Erythroblast (primary cell): ENCODE measurements at regions not wholly inside any gene's neighbourhood (a gene's known extent, or its start where the extent isn't known, plus 50 kb on each side); places are given as distances from the start of the nearest gene placed in this dataset.

Experiments
- DNase-seq, 2 experiments: peaks; one replicate each; lab custom pipeline; 2025; lab: John Stamatoyannopoulos, UW
- GATA1 ChIP-seq: IDR thresholded peaks from 2 replicates; pipeline ENCODE4 v1.6.1; 2011; ENCODE audit warnings: low read depth, mild to moderate bottlenecking, control low read depth, low read length, moderate library complexity
- POLR2A ChIP-seq: IDR thresholded peaks from 2 replicates; pipeline ENCODE4 v1.6.1; 2011; ENCODE audit warnings: mild to moderate bottlenecking, low read length

DNA sequence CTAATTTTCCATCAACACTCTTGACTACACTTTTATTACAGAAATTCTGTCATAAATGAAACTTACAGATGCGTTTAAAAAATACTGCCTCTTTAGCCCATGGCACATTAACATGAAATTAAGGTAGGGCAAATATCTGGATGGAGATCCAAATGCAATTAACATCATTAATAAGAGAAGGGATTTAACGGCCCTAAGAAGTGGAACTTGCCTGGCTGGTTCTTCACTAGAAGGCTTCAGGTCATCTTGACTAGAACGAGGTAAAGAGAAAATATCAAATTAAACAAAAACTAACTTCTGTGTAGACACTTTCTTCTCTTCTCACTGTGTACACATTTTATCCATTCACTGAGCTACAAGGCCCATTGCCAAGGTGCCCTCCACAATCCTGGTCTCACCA is 1093.4 kb downstream of the EFNB2 start:
- no peak for TF ChIP-seq GATA1
- TF ChIP-seq POLR2A, result no peak
- DNase-seq, result no peak

DNA sequence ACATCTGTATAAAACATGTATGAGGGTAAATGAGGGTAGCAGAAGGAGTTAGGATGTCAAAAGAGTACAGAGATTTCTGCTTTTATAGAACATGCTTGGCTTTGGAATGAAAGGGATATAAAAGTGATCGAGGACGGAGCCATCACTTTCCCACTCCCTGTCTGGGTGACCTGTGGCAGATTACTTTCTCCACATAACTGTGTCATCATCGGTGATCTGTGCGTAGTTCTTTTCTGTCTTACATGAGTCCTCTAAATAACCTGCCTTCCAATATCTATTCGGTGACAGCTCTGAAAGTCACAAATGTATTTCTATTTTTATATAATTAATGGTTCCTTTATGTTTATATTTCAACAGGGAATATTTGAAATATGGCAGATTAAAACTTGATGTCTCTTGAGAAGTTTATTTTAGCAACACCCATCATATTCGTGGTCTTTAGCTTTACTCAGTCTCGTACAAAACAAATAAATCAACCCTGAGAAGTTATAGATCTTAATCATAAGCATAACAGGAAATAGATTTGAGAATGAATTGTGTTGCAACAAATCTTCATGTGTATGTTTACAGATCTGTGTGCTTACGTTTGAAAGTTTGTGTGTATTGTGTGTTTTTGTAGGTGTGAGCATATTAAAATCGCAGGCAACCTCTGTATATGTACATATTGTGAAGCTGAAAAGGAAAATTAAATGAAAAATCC is 1094.3 kb downstream of the EFNB2 start:
- no peak for TF ChIP-seq GATA1
- TF ChIP-seq POLR2A, result no peak
- no peak for DNase-seq

DNA sequence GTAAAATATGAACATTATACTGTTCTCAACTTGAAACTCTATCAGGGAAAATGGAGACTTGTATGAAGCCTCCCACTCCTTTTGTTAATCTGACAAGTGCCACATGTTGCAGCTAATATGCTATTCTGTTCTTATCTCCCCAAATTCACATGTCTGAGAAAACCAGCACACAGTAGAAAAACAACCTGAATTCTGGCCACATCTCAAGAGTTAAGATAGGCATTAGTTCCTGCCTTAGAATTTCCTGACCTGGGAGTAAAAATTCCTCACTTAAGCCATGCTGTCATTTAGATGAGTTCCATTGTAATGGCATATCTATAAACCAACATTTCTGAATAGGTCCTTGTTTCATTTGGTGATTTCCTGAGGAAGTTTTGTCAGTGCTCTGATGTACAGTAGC is 1098.5 kb downstream of the EFNB2 start:
- DNase-seq, result peak; percentile 66 to 90
- TF ChIP-seq POLR2A (no peak), GATA1 (no peak)

DNA sequence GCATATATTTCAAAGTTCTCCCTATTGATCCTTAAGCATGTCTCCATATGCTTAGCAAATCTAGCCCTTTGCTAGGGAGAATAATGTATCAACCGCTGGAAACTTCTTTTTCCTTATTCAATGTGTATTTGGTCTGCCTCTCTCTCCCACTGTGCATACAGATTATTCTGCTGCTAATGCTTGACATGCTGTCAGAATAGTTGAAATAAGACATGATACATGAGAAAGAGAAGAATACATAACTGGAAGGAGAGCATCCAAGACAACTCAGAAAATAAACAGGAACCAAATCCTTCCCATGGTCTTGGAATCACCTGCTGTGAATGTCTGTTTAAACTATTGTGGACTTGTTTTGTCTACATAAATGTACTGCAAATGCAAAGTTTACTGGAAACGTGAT is 1103.0 kb downstream of the EFNB2 start:
- DNase-seq, result no peak
- no peak for TF ChIP-seq POLR2A
- TF ChIP-seq GATA1, result no peak

DNA sequence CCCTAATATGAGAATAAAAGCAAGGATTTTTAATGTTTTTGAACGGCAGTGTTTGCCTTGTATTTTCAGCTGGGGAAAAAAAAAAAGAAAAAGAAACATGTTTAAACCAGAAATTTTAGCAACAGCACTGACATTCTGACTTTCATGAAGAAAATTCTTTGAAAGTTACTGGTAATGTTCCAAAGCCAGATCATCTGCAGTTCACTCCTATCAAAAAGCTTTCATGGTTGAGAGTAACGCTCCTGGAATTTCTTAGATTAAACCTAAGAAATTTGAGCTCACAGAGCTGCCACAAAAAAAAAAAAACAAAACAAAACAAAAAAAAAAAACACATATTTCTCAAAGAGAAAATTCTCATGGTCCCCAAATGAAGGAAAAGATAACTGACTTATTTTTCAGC is 1106.7 kb downstream of the EFNB2 start:
- DNase-seq, result no peak

DNA sequence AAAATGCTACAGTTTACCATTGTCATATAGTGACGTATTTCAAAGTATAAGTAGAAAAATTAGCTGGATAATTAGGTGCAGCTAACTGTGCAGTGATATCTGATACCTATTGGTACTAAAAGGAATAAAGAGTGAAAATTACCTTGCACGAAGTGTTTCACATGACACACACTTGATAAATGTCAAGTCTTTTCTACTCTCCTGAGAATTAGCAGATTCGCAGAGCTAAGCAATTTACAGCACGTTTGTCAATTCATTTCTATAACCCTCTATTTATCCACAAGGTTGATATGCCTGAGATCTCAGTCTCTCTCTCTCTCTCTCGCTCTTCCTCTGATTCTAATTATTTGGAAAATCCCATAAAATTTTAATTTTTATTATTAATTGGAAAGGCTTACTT is 1109.0 kb downstream of the EFNB2 start:
- no peak for TF ChIP-seq GATA1
- no peak for TF ChIP-seq POLR2A
- no peak for DNase-seq

More for the DNA sequence above, 1106.7 kb downstream of the EFNB2 start:
- no peak for TF ChIP-seq POLR2A
- no peak for TF ChIP-seq GATA1

DNA sequence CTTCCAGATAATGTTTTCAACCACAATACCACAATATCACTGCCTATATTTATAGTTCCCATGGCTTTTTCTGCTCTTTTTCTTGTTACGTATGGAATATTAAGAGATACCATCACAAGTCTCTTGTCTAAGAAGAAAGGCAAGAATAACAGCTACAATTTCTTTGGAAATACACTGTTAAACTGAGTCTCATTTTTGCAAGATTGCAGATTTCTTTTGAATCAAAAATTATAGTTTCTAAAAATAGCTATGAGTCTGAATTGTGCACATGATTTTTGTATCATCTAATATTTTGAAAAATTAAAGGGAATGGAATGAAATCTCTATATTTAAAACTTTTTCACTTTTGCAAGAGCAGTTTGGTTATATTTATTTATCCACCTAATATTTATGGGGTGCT is 1120.8 kb downstream of the EFNB2 start:
- no peak for DNase-seq
- TF ChIP-seq GATA1, result no peak
- TF ChIP-seq POLR2A, result no peak

DNA sequence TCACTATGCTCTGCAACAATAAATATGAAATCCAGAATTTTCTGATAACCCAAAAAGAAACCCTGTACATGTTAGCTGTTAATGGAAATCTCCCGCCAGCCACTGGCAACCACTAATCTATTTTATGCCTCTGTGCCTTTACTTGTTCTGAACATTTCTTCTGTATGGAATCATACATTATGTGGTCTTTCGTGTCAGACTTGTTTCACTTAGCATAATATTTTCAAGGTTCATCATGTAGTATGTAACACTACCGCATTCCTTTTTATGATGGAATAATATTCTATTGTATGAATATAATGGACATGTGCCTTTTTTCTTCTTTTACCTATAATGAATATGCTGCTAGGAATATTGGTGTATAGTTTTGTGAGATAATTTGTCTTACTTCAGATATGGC is 1123.3 kb downstream of the EFNB2 start:
- no peak for DNase-seq
- TF ChIP-seq GATA1 (no peak), POLR2A (no peak)

DNA sequence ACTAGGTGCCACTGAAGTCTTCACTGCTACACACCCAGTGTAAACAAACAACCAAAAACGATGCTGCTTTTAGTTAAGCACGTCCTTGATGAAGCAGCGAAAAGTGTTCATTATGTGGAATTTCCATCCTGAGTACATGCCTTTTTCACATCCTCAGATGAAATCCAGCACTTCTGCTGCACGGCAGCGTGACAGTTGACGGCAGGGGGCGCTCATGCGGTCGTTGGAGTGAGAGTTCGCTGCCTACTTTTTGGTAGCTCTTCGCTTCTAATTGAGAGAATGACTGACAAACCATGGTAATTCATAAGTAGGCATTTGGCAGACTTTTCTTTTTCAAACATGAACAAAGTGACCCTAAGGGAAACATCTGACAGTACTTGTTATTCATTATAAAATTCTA is 1124.9 kb downstream of the EFNB2 start:
- DNase-seq, result peak; percentile 40 to 46
- TF ChIP-seq POLR2A (no peak), GATA1 (no peak)

DNA sequence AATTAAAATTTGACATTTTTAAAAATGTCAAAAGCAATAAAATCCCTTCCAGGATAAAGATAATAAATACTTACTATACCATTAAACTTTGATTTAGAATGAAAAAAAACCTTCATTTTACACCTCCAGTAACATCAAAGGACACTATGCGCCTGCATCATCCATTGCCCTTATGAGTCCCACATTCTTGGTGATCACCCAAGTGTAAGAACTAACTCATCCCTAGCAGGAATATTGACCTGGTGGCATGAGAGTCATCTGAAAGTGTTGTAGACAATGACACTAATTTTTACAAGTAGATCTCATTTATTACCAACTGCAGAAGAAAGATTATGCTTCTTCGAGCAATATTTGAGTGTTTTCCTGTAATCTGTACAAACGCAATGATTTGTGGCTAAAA is 1128.9 kb downstream of the EFNB2 start:
- no peak for TF ChIP-seq GATA1
- no peak for TF ChIP-seq POLR2A
- no peak for DNase-seq

DNA sequence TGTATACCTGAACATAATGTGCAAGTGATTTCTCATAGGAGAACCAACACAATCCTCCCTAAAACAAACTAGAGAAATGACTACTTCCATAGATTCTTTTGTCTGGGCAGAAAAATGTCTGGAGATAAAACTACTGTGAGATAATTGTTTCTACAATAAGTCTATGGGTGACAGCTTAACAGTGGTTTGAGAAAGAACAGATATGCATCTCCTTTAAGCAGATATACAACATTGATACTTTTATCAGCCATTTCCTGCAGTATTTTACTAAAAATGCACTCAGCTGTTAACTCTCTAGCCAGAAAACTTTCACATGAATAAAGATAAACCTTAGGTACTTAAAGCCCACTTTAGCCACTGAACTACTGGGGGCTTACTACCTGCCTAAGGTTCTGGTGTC is 1132.4 kb downstream of the EFNB2 start:
- TF ChIP-seq GATA1 (no peak), POLR2A (no peak)
- peak in 1 of 2 experiments; percentile 3 for DNase-seq

DNA sequence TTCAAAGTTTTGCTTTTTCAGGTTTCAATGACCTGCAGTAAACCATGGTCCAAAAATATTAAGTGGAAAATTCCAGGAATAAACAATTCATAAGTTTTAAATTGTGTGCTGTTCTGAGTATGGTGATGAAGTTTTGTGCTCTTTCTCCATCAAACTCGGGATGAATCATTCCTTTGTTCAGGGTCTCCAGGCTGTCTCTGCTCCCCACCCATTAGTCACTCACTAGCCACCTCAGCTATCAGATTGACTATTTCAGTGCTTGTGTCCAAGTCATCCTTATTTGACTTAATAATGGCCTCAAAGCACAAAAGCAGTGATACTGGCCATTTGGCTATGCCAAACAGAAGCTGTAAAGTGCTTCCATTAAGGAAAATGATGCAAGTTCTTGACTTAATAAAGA is 1140.4 kb downstream of the EFNB2 start:
- TF ChIP-seq POLR2A (no peak), GATA1 (no peak)
- no peak for DNase-seq

DNA sequence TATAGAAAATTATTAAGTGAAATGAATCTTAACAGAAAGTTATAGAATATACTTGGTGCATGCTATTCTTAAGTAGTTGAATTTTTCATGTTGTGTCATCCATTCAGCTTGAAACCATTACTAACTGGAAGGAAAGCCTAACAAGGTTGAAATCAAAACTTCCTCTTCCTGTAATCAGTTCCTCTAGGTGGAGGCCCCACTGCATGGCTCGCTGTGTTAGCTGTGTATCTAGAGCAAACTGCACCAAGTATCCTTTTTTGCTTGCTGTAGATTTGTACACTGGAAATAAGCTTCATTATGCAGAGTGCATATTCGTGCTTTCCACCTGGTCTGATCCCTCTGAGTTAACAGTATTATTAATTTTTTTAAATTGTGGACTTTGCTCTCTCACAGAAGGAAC is 1146.1 kb downstream of the EFNB2 start:
- TF ChIP-seq GATA1, result no peak
- TF ChIP-seq POLR2A, result no peak
- DNase-seq, result no peak

DNA sequence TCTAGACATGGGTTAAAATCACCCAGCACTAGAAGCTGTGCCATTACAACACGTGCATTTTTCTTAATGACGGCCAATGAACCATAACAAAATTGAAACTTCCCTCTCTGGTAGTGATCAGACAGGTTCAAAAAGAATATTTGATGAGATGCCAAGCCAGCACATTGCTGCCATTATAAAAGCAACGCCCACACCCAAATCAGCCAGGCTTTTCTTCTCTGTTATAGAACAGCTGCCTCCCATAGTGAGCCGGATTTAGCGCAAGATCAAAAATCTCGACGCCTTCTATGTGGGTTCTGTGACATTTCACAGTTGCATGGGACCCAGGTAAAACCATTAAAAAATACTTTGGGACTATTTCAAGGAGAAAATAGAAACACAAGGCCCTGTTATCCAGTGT is 1158.0 kb downstream of the EFNB2 start:
- TF ChIP-seq POLR2A (no peak), GATA1 (no peak)
- no peak for DNase-seq

DNA sequence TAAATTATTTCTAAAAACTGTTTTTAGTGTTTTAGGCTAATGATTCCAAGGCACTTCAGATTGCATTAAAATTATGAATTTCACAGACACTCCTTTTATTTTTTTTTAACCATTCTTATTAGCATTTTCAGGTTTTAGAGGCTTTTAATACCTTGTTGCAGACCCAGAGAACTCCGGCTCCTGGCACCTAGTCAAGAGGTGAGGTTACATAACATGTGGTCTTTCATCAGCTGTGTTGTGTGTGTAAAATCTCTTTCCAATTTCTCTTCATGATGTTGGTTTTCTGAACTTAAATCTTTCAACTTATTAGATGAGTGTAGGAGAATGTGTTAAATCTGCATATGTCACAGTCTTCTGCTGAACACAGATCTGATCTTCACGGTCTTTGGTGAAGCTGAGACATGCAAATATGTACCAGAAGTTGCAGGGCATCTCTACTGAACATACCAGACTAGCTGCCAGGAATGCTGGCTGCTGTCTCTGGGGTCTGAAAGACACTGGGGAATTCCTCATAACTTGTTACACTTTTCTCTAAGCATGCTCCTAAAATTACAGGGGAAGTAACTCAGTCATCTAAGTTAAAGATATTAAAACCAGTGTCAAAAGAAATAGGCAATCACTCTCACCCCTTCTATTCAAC is 1165.3 kb downstream of the EFNB2 start:
- no peak for DNase-seq
- TF ChIP-seq POLR2A (no peak), GATA1 (no peak)
